OCI-LY7 (cell line): ENCODE measurements at regions not wholly inside any gene's neighbourhood (a gene's known extent, or its start where the extent isn't known, plus 50 kb on each side); places are given as distances from the start of the nearest gene placed in this dataset.

ENCODE experiments used
- CTCF ChIP-seq: fragments of 200-600 bp; sonication (generic); conservative IDR thresholded peaks from 2 replicates; pipeline ENCODE4 v1.5.1; 2014; ENCODE audit warnings: mild to moderate bottlenecking, antibody characterized with exemption, low read length, moderate library complexity, mixed read lengths
- EZH2phosphoT487 ChIP-seq: fragments of 200-600 bp; sonication (generic); IDR thresholded peaks from 2 replicates; pipeline ENCODE4 v1.6.1; 2018; ENCODE audit warnings: low read depth, borderline replicate concordance, mild to moderate bottlenecking, mixed run types, antibody characterized with exemption, low read length, moderate library complexity, mixed read lengths

- TF ChIP-seq CTCF (no peak), EZH2phosphoT487 (no peak)
These were observed 273.7 kb downstream of the SOX9 start for GRCh38 chr17:72394531-72394930.
